ENCODE measurements at regions not wholly inside any gene's neighbourhood (a gene's known extent, or its start where the extent isn't known, plus 50 kb on each side); places are given as distances from the start of the nearest gene placed in this dataset.
"Not testable (repeated sequence)": the region's sequence is repeated elsewhere in the genome, so short reads cannot be mapped to it uniquely, and the experiment has no call there.

DNA sequence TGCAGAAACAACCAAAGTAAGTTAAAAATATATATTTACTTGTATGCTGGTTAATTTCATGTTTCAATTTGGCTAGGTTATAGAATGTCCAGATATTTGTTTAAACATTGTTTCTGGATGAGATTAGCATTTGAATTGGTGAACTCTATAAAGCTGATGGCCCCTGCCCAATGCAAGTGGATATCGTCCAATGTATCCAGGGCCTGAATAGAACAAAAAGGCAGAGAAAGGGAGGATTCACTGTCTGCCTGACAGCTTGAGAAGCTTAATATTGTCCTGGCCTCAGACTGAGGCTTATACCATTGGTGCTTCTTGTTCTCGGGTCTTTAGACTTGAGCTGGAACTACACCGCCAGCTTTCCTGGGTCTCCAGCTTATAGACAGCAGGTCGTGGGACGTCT lies 446.7 kb upstream of the ACTBL2 start:
- Histone ChIP-seq H3K36me3 (ENCODE audit: control insufficient read depth in 2 of 2, extremely low read depth in 1 of 2, insufficient read depth in 2 of 2, low read length in 2 of 2) (no peaks in the 10 kb centered on the region), H3K27me3 (ENCODE audit: control insufficient read depth, extremely low read depth, insufficient read depth, low read length) (no peaks in the 10 kb centered on the region), H3K79me2 (ENCODE audit: control insufficient read depth, insufficient read depth, low read length) (no peaks in the 10 kb centered on the region), H2AFZ (ENCODE audit: control insufficient read depth, low read length) (no peak overlapping the region), H3K4me3 (ENCODE audit: control insufficient read depth in 2 of 3, extremely low read depth in 1 of 3, insufficient read depth in 2 of 3, low read depth in 1 of 3, low read length in 3 of 3) (no peak overlapping the region), H3K9ac (ENCODE audit: control insufficient read depth, extremely low read depth, insufficient read depth, low read length) (no peak overlapping the region), H3K27ac (ENCODE audit: control insufficient read depth, insufficient read depth, low read length) (no peak overlapping the region), H3K4me2 (ENCODE audit: control insufficient read depth, extremely low read depth, insufficient read depth, low read depth, low read length) (no peak overlapping the region), H3K9me3 (ENCODE audit: control insufficient read depth, low read depth, low read length) (no peaks in the 10 kb centered on the region), H4K20me1 (ENCODE audit: control insufficient read depth, extremely low read depth, insufficient read depth, low read length) (no peaks in the 10 kb centered on the region), H3K4me1 (ENCODE audit: control insufficient read depth, extremely low read depth, insufficient read depth, low read length) (no peaks in the 10 kb centered on the region), H3K9me1 (ENCODE audit: control insufficient read depth, extremely low read depth, insufficient read depth, low read length) (no peaks in the 10 kb centered on the region)
- TF ChIP-seq EZH2 (IDR thresholded peaks at IDR 0.05; ENCODE audit: low read length), result no peak
- dilution Hi-C loops (cut with MboI; ENCODE audit: extremely low pct_ligation_motif_present, low sequenced_read_pairs), result no loop called here
- DNase-seq (ENCODE audit: low read depth, low spot score), result no peak
- FAIRE-seq, result no peak

DNA sequence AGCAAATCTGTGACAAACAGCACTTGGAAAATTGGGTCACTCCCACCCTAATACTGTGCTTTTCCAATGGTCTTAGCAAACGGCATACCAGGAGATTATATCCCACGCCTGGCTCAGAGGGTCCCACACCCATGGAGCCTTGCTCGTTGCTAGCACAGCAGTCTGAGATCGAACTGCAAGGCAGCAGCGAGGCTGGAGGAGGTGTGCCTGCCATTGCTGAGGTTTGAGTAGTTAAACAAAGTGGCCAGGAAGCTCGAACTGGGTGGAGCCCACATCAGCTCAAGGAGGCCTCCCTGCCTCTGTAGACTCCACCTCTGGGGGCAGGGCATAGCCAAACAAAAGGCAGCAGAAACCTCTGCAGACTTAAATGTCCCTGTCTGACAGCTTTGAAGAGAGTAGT lies 440.5 kb upstream of the ACTBL2 start:
- H3K9me3 ChIP-seq (ENCODE audit: control insufficient read depth, low read depth, low read length); H3K4me1 ChIP-seq (ENCODE audit: control insufficient read depth, extremely low read depth, insufficient read depth, low read length); DNase-seq (ENCODE audit: low read depth, low spot score); H3K27me3 ChIP-seq (ENCODE audit: control insufficient read depth, extremely low read depth, insufficient read depth, low read length); H3K9me1 ChIP-seq (ENCODE audit: control insufficient read depth, extremely low read depth, insufficient read depth, low read length); H3K4me2 ChIP-seq (ENCODE audit: control insufficient read depth, extremely low read depth, insufficient read depth, low read depth, low read length); FAIRE-seq; H3K27ac ChIP-seq (ENCODE audit: control insufficient read depth, insufficient read depth, low read length); H3K79me2 ChIP-seq (ENCODE audit: control insufficient read depth, insufficient read depth, low read length); H4K20me1 ChIP-seq (ENCODE audit: control insufficient read depth, extremely low read depth, insufficient read depth, low read length); dilution Hi-C loops (cut with MboI; ENCODE audit: extremely low pct_ligation_motif_present, low sequenced_read_pairs); H3K4me3 ChIP-seq (ENCODE audit: control insufficient read depth in 2 of 3, extremely low read depth in 1 of 3, insufficient read depth in 2 of 3, low read depth in 1 of 3, low read length in 3 of 3); H3K9ac ChIP-seq (ENCODE audit: control insufficient read depth, extremely low read depth, insufficient read depth, low read length); H3K36me3 ChIP-seq (ENCODE audit: control insufficient read depth in 2 of 2, extremely low read depth in 1 of 2, insufficient read depth in 2 of 2, low read length in 2 of 2); H2AFZ ChIP-seq (ENCODE audit: control insufficient read depth, low read length): not testable (repeated sequence)

DNA sequence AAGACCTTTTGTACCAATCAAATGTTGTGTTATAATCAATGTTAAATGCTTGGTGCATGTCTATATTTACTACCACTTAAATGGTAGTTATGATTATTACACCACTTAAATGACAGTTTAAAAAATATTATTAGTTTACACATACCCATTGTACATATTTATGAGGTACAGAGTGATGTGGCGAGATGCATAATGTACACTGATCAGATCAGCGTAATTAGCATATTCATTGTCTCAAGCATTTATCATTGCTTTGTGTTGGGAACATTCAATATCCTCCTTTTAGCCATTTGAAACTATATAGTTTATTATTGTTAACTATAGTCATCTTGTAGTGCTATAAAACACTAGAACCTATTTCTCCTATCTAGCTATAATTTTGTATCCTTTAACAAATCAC lies 434.4 kb upstream of the ACTBL2 start:
- Histone ChIP-seq H3K27me3 (ENCODE audit: control insufficient read depth, extremely low read depth, insufficient read depth, low read length) (no peaks in the 10 kb centered on the region), H3K9me1 (ENCODE audit: control insufficient read depth, extremely low read depth, insufficient read depth, low read length) (no peaks in the 10 kb centered on the region), H3K4me1 (ENCODE audit: control insufficient read depth, extremely low read depth, insufficient read depth, low read length) (no peaks in the 10 kb centered on the region), H3K4me2 (ENCODE audit: control insufficient read depth, extremely low read depth, insufficient read depth, low read depth, low read length) (no peak overlapping the region), H3K79me2 (ENCODE audit: control insufficient read depth, insufficient read depth, low read length) (no peaks in the 10 kb centered on the region), H3K36me3 (ENCODE audit: control insufficient read depth in 2 of 2, extremely low read depth in 1 of 2, insufficient read depth in 2 of 2, low read length in 2 of 2) (no peaks in the 10 kb centered on the region), H4K20me1 (ENCODE audit: control insufficient read depth, extremely low read depth, insufficient read depth, low read length) (no peaks in the 10 kb centered on the region), H3K9ac (ENCODE audit: control insufficient read depth, extremely low read depth, insufficient read depth, low read length) (no peak overlapping the region), H3K4me3 (ENCODE audit: control insufficient read depth in 2 of 3, extremely low read depth in 1 of 3, insufficient read depth in 2 of 3, low read depth in 1 of 3, low read length in 3 of 3) (no peak overlapping the region), H3K27ac (ENCODE audit: control insufficient read depth, insufficient read depth, low read length) (no peak overlapping the region), H3K9me3 (ENCODE audit: control insufficient read depth, low read depth, low read length) (no peaks in the 10 kb centered on the region), H2AFZ (ENCODE audit: control insufficient read depth, low read length) (no peak overlapping the region)
- FAIRE-seq, result no peak
- dilution Hi-C loops (cut with MboI; ENCODE audit: extremely low pct_ligation_motif_present, low sequenced_read_pairs), result no loop called here
- no peak for TF ChIP-seq EZH2 (IDR thresholded peaks at IDR 0.05; ENCODE audit: low read length)
- TF ChIP-seq, protein P1, sequence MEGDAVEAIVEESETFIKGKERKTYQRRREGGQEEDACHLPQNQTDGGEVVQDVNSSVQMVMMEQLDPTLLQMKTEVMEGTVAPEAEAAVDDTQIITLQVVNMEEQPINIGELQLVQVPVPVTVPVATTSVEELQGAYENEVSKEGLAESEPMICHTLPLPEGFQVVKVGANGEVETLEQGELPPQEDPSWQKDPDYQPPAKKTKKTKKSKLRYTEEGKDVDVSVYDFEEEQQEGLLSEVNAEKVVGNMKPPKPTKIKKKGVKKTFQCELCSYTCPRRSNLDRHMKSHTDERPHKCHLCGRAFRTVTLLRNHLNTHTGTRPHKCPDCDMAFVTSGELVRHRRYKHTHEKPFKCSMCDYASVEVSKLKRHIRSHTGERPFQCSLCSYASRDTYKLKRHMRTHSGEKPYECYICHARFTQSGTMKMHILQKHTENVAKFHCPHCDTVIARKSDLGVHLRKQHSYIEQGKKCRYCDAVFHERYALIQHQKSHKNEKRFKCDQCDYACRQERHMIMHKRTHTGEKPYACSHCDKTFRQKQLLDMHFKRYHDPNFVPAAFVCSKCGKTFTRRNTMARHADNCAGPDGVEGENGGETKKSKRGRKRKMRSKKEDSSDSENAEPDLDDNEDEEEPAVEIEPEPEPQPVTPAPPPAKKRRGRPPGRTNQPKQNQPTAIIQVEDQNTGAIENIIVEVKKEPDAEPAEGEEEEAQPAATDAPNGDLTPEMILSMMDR (optimal IDR thresholded peaks at IDR 0.05 in 1 of 3, IDR thresholded peaks at IDR 0.05 in 1 of 3, conservative IDR thresholded peaks at IDR 0.05 in 1 of 3; ENCODE audit: extremely low read depth in 1 of 3, insufficient read depth in 2 of 3, low read length in 3 of 3), result no peak
- no peak for DNase-seq (ENCODE audit: low read depth, low spot score)
